HepG2 (cell line): ENCODE measurements at regions not wholly inside any gene's neighbourhood (a gene's known extent, or its start where the extent isn't known, plus 50 kb on each side); places are given as distances from the start of the nearest gene placed in this dataset.

ENCODE experiments used
- ATAC-seq: fragments of 200-7000 bp; cut with Tn5 transposase; 3 replicates; pipeline ENCODE4 v1.9.1; 2020; ENCODE audit warnings: mild to moderate bottlenecking, moderate library complexity
- BruUV-seq: library from RNA; stranded (reverse); fragments of 400-500 nt; replicated peaks from 2 replicates; lab custom pipeline; 2021; lab: Mats Ljungman, UMichigan
- CTCF ChIA-PET: fragments of 300-600 bp; formaldehyde crosslinking; extraction: SDS; loops from one replicate; lab custom pipeline; 2021; ENCODE audit warnings: low total read pairs, inconsistent platforms, low intra/inter-chr PET ratio; lab: Yijun Ruan, JAX
- POLR2A ChIA-PET: fragments of 350-600 bp; sonication (Branson Sonifier 250); formaldehyde crosslinking; loops from one replicate; lab custom pipeline; 2020; ENCODE audit warnings: antibody characterized with exemption, inconsistent platforms; lab: Yijun Ruan, JAX
- DNase-seq: peaks from one replicate; pipeline ENCODE4 v3.0.0-alpha.2; 2015; ENCODE audit warnings: low spot score
- FAIRE-seq: peaks from 3 replicates; lab custom pipeline; 2011; peaks lifted over from hg19 to GRCh38; lab: Jason Lieb, UNC
- H2AFZ ChIP-seq: one replicate; pipeline ENCODE4 v1.6.1; 2011; ENCODE audit warnings: low read length, inconsistent platforms
- H3K27ac ChIP-seq: fragments of 300-600 bp; 3 replicates; pipeline ENCODE4 v1.8.0; 2011; ENCODE audit warnings: mixed run types, mild to moderate bottlenecking, mixed read lengths, low read length, inconsistent platforms; ENCODE audit not compliant: insufficient read depth; ENCODE audit errors: extremely low read length
- H3K27me3 ChIP-seq, 2 experiments: fragments of 200-600 bp in 1 of 2; 2 replicates in 1 of 2; 3 replicates in 1 of 2; pipeline versions ENCODE4 v1.6.0 to v1.8.0; 2011; ENCODE audit warnings: low read length in 2 of 2, mild to moderate bottlenecking in 2 of 2, moderate library complexity in 2 of 2, inconsistent platforms in 1 of 2; ENCODE audit not compliant: insufficient read depth in 2 of 2, control insufficient read depth in 1 of 2
- H3K36me3 ChIP-seq, 2 experiments: fragments of 200-600 bp in 1 of 2; replicated peaks in 1 of 2; 2 replicates in 1 of 2; 3 replicates in 1 of 2; pipeline versions ENCODE4 v1.5.1 to v1.8.0; 2011; ENCODE audit warnings: low read length in 2 of 2, inconsistent platforms in 1 of 2; ENCODE audit not compliant: insufficient read depth in 2 of 2, control insufficient read depth in 1 of 2
- H3K4me1 ChIP-seq: 2 replicates; pipeline ENCODE4 v1.5.1; 2012; ENCODE audit warnings: low read length, inconsistent platforms; ENCODE audit not compliant: insufficient read depth
- H3K4me2 ChIP-seq: 2 replicates; pipeline ENCODE4 v1.6.0; 2011; ENCODE audit warnings: low read depth, low read length, inconsistent platforms
- H3K4me3 ChIP-seq, 3 experiments: fragments of 200-600 bp in 1 of 3; sonication (generic), shearing (Covaris generic) in 1 of 3; replicated peaks in 1 of 3; 2 replicates each; pipeline ENCODE4 v1.5.1; 2011 to 2016; ENCODE audit warnings: low read length in 3 of 3, inconsistent platforms in 2 of 3, low read depth in 2 of 3, mild to moderate bottlenecking in 2 of 3, control low read depth in 1 of 3, mixed read lengths in 1 of 3; ENCODE audit not compliant: insufficient read depth in 1 of 3
- H3K79me2 ChIP-seq: one replicate; pipeline ENCODE4 v1.6.1; 2011; ENCODE audit warnings: low read length, inconsistent platforms; ENCODE audit not compliant: insufficient read depth
- H3K9ac ChIP-seq: 2 replicates; pipeline ENCODE4 v1.6.0; 2011; ENCODE audit warnings: mild to moderate bottlenecking, low read depth, low read length, inconsistent platforms; ENCODE audit not compliant: insufficient read depth
- H3K9me3 ChIP-seq: 2 replicates; pipeline ENCODE4 v1.5.1; 2012; ENCODE audit warnings: mild to moderate bottlenecking, low read length
- H4K20me1 ChIP-seq: 2 replicates; pipeline ENCODE4 v1.6.0; 2011; ENCODE audit warnings: inconsistent platforms, mild to moderate bottlenecking, low read length, moderate library complexity; ENCODE audit not compliant: insufficient read depth
- ARNT2 ChIP-seq: sonication (generic); formaldehyde crosslinking; IDR thresholded peaks from 2 replicates; pipeline ENCODE4 v1.8.0; 2022; ENCODE audit warnings: mild to moderate bottlenecking, low read depth, missing genetic modification reagents, moderate library complexity
- GZF1 ChIP-seq: sonication (generic); formaldehyde crosslinking; IDR thresholded peaks from 2 replicates; pipeline ENCODE4 v1.5.1; 2020; ENCODE audit warnings: mild to moderate bottlenecking, missing genetic modification reagents
- KDM1A ChIP-seq: IDR thresholded peaks from 2 replicates; pipeline ENCODE4 v1.6.1; 2016; ENCODE audit warnings: missing compliant biosample characterization
- MAFF ChIP-seq: IDR thresholded peaks from 2 replicates; pipeline ENCODE4 v1.6.1; 2011; ENCODE audit warnings: low read depth, low read length, improper control_type of control experiment
- MAFK ChIP-seq, 2 experiments: IDR thresholded peaks in 1 of 2; conservative IDR thresholded peaks in 1 of 2; 2 replicates each; pipeline ENCODE4 v1.6.1; 2011; ENCODE audit warnings: improper control_type of control experiment in 2 of 2, low read length in 2 of 2
- PHF21A ChIP-seq: sonication (generic); formaldehyde crosslinking; IDR thresholded peaks from 2 replicates; pipeline ENCODE4 v1.5.0; 2020; ENCODE audit warnings: mild to moderate bottlenecking, missing genetic modification reagents
- PHF5A ChIP-seq: IDR thresholded peaks from one replicate; pipeline ENCODE4 v1.6.1; 2018; ENCODE audit warnings: low read depth, missing genetic modification reagents; ENCODE audit not compliant: unreplicated experiment
- REL ChIP-seq: sonication (generic); formaldehyde crosslinking; conservative IDR thresholded peaks from 2 replicates; pipeline ENCODE4 v1.8.0; 2022; ENCODE audit warnings: mild to moderate bottlenecking, missing genetic modification reagents, moderate library complexity
- SIX1 ChIP-seq: sonication (generic); formaldehyde crosslinking; IDR thresholded peaks from 2 replicates; pipeline ENCODE4 v1.4.0; 2020; ENCODE audit warnings: missing genetic modification reagents, borderline replicate concordance
- THAP11 ChIP-seq: IDR thresholded peaks from 2 replicates; pipeline ENCODE4 v1.6.1; 2016; ENCODE audit warnings: missing biosample characterization, missing genetic modification reagents
- ZNF17 ChIP-seq: sonication (generic); formaldehyde crosslinking; IDR thresholded peaks from 2 replicates; pipeline ENCODE4 v1.5.0; 2020; ENCODE audit warnings: mild to moderate bottlenecking, missing genetic modification reagents
- ZNF343 ChIP-seq: sonication (generic); formaldehyde crosslinking; IDR thresholded peaks from 2 replicates; pipeline ENCODE4 v1.4.0; 2020; ENCODE audit warnings: mild to moderate bottlenecking, missing genetic modification reagents
- WGBS: methylation state at CpG from one replicate; pipeline ENCODE4 v1.1.6; 2017; ENCODE audit warnings: low lambda C conversion rate; 5-methylcytosine and 5-hydroxymethylcytosine counted together
- in situ Hi-C: cut with HindIII; loops from 2 replicates; pipeline ENCODE4 v1.10.0; 2017; ENCODE audit warnings: low pct_unique_long_range_greater_than_20kb; ENCODE audit not compliant: extremely low pct_ligation_motif_present
- intact Hi-C: fragments of 100-400 bp; cut with micrococcal nuclease; formaldehyde crosslinking; loops from one replicate; pipeline ENCODE4 v1.10.0; 2022; ENCODE audit not compliant: unreplicated experiment
- TF ChIP-seq, protein P1 (sequence below): sonication (generic); formaldehyde crosslinking; IDR thresholded peaks from 2 replicates; pipeline ENCODE4 v1.4.0; 2020; ENCODE audit warnings: missing genetic modification reagents

GRCh38 chrX:67105758-67106116 lies 438.1 kb upstream of the AR start (continued):
- TF ChIP-seq GZF1 (CRISPR knock-in tag) (no peak), ZNF17 (no peak), THAP11 (CRISPR knock-in tag) (no peak), REL (no peak)
- TF ChIP-seq, protein P1, sequence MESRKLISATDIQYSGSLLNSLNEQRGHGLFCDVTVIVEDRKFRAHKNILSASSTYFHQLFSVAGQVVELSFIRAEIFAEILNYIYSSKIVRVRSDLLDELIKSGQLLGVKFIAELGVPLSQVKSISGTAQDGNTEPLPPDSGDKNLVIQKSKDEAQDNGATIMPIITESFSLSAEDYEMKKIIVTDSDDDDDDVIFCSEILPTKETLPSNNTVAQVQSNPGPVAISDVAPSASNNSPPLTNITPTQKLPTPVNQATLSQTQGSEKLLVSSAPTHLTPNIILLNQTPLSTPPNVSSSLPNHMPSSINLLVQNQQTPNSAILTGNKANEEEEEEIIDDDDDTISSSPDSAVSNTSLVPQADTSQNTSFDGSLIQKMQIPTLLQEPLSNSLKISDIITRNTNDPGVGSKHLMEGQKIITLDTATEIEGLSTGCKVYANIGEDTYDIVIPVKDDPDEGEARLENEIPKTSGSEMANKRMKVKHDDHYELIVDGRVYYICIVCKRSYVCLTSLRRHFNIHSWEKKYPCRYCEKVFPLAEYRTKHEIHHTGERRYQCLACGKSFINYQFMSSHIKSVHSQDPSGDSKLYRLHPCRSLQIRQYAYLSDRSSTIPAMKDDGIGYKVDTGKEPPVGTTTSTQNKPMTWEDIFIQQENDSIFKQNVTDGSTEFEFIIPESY, result no peak

- Histone ChIP-seq H3K4me1 (no peaks in the 10 kb centered on the region), H3K79me2 (no peaks in the 10 kb centered on the region)
- POLR2A ChIA-PET, result no interaction called here
- TF ChIP-seq ZNF343 (CRISPR knock-in tag) (no peak), ARNT2 (CRISPR knock-in tag) (no peak), PHF21A (CRISPR knock-in tag) (no peak), KDM1A (CRISPR knock-in tag) (no peak), PHF5A (CRISPR knock-in tag) (no peak), SIX1 (no peak), MAFF (0 out of 2 replicates have a peak, but pooled peaks have one; percentile 17), MAFK (conservative IDR thresholded peaks at IDR 0.05 in 1 of 2, IDR thresholded peaks at IDR 0.05 in 1 of 2; ENCODE audit: low read length in 2 of 2) (peak; percentile 32 to 61; a peak in 3 of 4 replicates)
- TF ChIP-seq, all 625 proteins: peak for 2
- Histone ChIP-seq H3K4me2 (no peak overlapping the region), H3K27ac (no peak overlapping the region), H3K4me3 (no peak overlapping the region), H4K20me1 (no peaks in the 10 kb centered on the region), H3K36me3 (no peaks in the 10 kb centered on the region), H2AFZ (no peak overlapping the region), H3K9ac (no peak overlapping the region), H3K27me3 (no peaks in the 10 kb centered on the region), H3K9me3 (peaks cover 50% of the 10 kb centered on the region)
- no peak for ATAC-seq
- BruUV-seq, result no TSS peak
- CTCF ChIA-PET, result no interaction called here
- in situ Hi-C loops, result no loop called here
- no peak for FAIRE-seq
- DNase-seq, result no peak
- 34% methylated on average over 6 of the region's 6 CpGs for WGBS
- intact Hi-C loops, result no loop called here
These were observed 438.7 kb upstream of the AR start for GRCh38 chrX:67104982-67105757.
